A549 (cell line): ENCODE measurements at regions not wholly inside any gene's neighbourhood (a gene's known extent, or its start where the extent isn't known, plus 50 kb on each side); places are given as distances from the start of the nearest gene placed in this dataset.

Source experiments
- BHLHE40 ChIP-seq: IDR thresholded peaks from 2 replicates; pipeline ENCODE4 v1.6.1; 2012; ENCODE audit warnings: low read depth, low read length, inconsistent platforms
- EHMT2 ChIP-seq: fragments of 200-600 bp; sonication (generic); IDR thresholded peaks from 2 replicates; pipeline ENCODE4 v1.6.1; 2016; ENCODE audit warnings: antibody characterized with exemption, low read depth, mild to moderate bottlenecking, moderate library complexity
- ESRRA ChIP-seq: fragments of 150-350 bp; IDR thresholded peaks from 2 replicates; pipeline ENCODE4 v1.6.1; 2014; ENCODE audit warnings: mild to moderate bottlenecking, low read length, borderline replicate concordance
- JUN ChIP-seq, 2 experiments: fragments of >200 bp; sonication (Bioruptor Twin); formaldehyde crosslinking; IDR thresholded peaks; 2 replicates in 1 of 2; 3 replicates in 1 of 2; pipeline ENCODE4 v1.6.1; 2016 to 2017
- MAZ ChIP-seq: fragments of 150-350 bp; IDR thresholded peaks from 2 replicates; pipeline ENCODE4 v1.6.1; 2014; ENCODE audit warnings: antibody characterized with exemption, low read depth, low read length, borderline replicate concordance
- MYC ChIP-seq: IDR thresholded peaks from 2 replicates; pipeline ENCODE4 v1.6.1; 2012; ENCODE audit warnings: mild to moderate bottlenecking, inconsistent platforms, low read length, improper control_type of control experiment, borderline replicate concordance
- NPAS2 ChIP-seq: fragments of 250-450 bp; sonication (Bioruptor Pico); IDR thresholded peaks from 2 replicates; pipeline ENCODE4 v1.8.0; 2022; ENCODE audit warnings: mild to moderate bottlenecking, moderate library complexity, borderline replicate concordance
- POLR2A ChIP-seq: IDR thresholded peaks from 2 replicates; pipeline ENCODE4 v1.6.1; 2012; ENCODE audit warnings: mild to moderate bottlenecking, low read length
- RAD21 ChIP-seq, 2 experiments: fragments of >200 bp in 1 of 2; sonication (Bioruptor Twin) in 1 of 2; formaldehyde crosslinking in 1 of 2; IDR thresholded peaks in 1 of 2; conservative IDR thresholded peaks in 1 of 2; 2 replicates in 1 of 2; 3 replicates in 1 of 2; pipeline ENCODE4 v1.6.1; 2012 to 2018; ENCODE audit warnings: inconsistent platforms in 1 of 2
- ZFP36 ChIP-seq: fragments of 450-650 bp; IDR thresholded peaks from 2 replicates; pipeline ENCODE4 v1.6.1; 2014; ENCODE audit warnings: borderline replicate concordance; ENCODE audit not compliant: partially characterized antibody
- ZSCAN20 ChIP-seq: fragments of 250-450 bp; sonication (Bioruptor Pico); IDR thresholded peaks from 2 replicates; pipeline ENCODE4 v1.8.0; 2022; ENCODE audit warnings: mild to moderate bottlenecking, moderate library complexity
- TF ChIP-seq, protein P1 (sequence below): fragments of >200 bp; sonication (Bioruptor Twin); formaldehyde crosslinking; IDR thresholded peaks from 3 replicates; pipeline ENCODE4 v1.5.1; 2016
- TF ChIP-seq, protein P2 (sequence below): IDR thresholded peaks from 2 replicates; pipeline ENCODE4 v1.6.1; 2012

DNA sequence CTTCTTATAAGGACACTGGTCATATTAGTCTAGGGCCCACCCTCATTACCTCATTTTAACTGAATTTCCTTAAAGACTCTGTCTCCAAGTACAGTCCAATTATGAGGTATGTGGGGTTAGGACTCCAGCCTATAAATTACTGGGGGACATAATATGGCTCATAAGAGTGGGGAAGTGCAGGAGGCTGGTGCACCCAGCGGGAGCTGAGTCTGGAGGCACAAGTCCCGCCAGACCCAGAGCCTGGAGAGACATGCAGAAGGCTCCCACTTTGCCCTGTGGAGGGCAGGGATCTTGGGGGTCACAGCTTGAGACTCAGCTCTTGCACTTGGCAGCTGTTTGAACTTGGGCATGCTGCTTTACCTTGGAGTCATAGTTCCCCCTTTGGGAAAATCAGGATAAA, 250.4 kb downstream of the RHOU start:
- TF ChIP-seq, protein P1, sequence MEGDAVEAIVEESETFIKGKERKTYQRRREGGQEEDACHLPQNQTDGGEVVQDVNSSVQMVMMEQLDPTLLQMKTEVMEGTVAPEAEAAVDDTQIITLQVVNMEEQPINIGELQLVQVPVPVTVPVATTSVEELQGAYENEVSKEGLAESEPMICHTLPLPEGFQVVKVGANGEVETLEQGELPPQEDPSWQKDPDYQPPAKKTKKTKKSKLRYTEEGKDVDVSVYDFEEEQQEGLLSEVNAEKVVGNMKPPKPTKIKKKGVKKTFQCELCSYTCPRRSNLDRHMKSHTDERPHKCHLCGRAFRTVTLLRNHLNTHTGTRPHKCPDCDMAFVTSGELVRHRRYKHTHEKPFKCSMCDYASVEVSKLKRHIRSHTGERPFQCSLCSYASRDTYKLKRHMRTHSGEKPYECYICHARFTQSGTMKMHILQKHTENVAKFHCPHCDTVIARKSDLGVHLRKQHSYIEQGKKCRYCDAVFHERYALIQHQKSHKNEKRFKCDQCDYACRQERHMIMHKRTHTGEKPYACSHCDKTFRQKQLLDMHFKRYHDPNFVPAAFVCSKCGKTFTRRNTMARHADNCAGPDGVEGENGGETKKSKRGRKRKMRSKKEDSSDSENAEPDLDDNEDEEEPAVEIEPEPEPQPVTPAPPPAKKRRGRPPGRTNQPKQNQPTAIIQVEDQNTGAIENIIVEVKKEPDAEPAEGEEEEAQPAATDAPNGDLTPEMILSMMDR: no peak
- TF ChIP-seq EHMT2: no peak
- TF ChIP-seq RAD21 (conservative IDR thresholded peaks at IDR 0.05 in 1 of 2, IDR thresholded peaks at IDR 0.05 in 1 of 2): no peak
- TF ChIP-seq MAZ: no peak
- TF ChIP-seq ZSCAN20 (CRISPR knock-in tag): no peak
- no peak for TF ChIP-seq NPAS2 (CRISPR knock-in tag)
- no peak for TF ChIP-seq ZFP36
- TF ChIP-seq ESRRA: no peak
- TF ChIP-seq BHLHE40: no peak
- no peak for TF ChIP-seq POLR2A
- no peak for TF ChIP-seq MYC
- TF ChIP-seq, protein P2, sequence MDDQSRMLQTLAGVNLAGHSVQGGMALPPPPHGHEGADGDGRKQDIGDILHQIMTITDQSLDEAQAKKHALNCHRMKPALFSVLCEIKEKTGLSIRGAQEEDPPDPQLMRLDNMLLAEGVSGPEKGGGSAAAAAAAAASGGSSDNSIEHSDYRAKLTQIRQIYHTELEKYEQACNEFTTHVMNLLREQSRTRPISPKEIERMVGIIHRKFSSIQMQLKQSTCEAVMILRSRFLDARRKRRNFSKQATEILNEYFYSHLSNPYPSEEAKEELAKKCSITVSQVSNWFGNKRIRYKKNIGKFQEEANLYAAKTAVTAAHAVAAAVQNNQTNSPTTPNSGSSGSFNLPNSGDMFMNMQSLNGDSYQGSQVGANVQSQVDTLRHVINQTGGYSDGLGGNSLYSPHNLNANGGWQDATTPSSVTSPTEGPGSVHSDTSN: no peak
- TF ChIP-seq JUN (IDR thresholded peaks at IDR 0.05): no peak
